Inflammatory macrophage treated with lipopolysaccharide for 1 hour (primary cell): ENCODE measurements at regions not wholly inside any gene's neighbourhood (a gene's known extent, or its start where the extent isn't known, plus 50 kb on each side); places are given as distances from the start of the nearest gene placed in this dataset.
A peak's percentile ranks its signal among the peaks of the same experiment; 100 is the strongest.

Experiments
- DNase-seq, 2 donors: peaks; one replicate each; pipeline ENCODE4 v3.0.0-alpha.2; 2020 to 2022

- no peak for DNase-seq
Measured at GRCh38 chr18:72342933-72343332, 201.2 kb downstream of the CBLN2 start.

GRCh38 chr18:72339976-72340375, 204.2 kb downstream of the CBLN2 start:
- no peak for DNase-seq

GRCh38 chr18:72336786-72337185, 207.4 kb downstream of the CBLN2 start:
- DNase-seq = no peak

GRCh38 chr18:72329533-72329932, 214.6 kb downstream of the CBLN2 start:
- no peak for DNase-seq

GRCh38 chr18:72325307-72325706, 218.8 kb downstream of the CBLN2 start:
- DNase-seq = no peak

- DNase-seq = no peak
Measured at GRCh38 chr18:72324677-72325076, 219.5 kb downstream of the CBLN2 start.

- DNase-seq = no peak
Measured at GRCh38 chr18:72316497-72316896, 227.6 kb downstream of the CBLN2 start.

GRCh38 chr18:72283148-72283925, 260.8 kb downstream of the CBLN2 start:
- no peak for DNase-seq

- no peak for DNase-seq
Measured at GRCh38 chr18:72273025-72273424, 271.1 kb downstream of the CBLN2 start.

- DNase-seq = no peak
Measured at GRCh38 chr18:72261590-72261989, 282.6 kb downstream of the CBLN2 start.

- no peak for DNase-seq
Measured at GRCh38 chr18:72246076-72246475, 298.1 kb downstream of the CBLN2 start.

- no peak for DNase-seq
Measured at GRCh38 chr18:72235422-72235821, 308.7 kb downstream of the CBLN2 start.

GRCh38 chr18:72233106-72233505, 311.0 kb downstream of the CBLN2 start:
- no peak for DNase-seq

GRCh38 chr18:72232644-72233043, 311.5 kb downstream of the CBLN2 start:
- DNase-seq = no peak

- no peak for DNase-seq
Measured at GRCh38 chr18:72225958-72226357, 318.2 kb downstream of the CBLN2 start.

GRCh38 chr18:72223733-72224132, 320.4 kb downstream of the CBLN2 start:
- DNase-seq = no peak

GRCh38 chr18:72208920-72209676, 335.0 kb downstream of the CBLN2 start:
- DNase-seq = no peak

GRCh38 chr18:72207280-72207679, 336.9 kb downstream of the CBLN2 start:
- no peak for DNase-seq

GRCh38 chr18:72206814-72207213, 337.3 kb downstream of the CBLN2 start:
- DNase-seq = no peak

- DNase-seq = no peak
Measured at GRCh38 chr18:72201032-72201431, 343.1 kb downstream of the CBLN2 start.

GRCh38 chr18:72197591-72197990, 346.6 kb downstream of the CBLN2 start:
- DNase-seq = no peak

- no peak for DNase-seq
Measured at GRCh38 chr18:72194072-72194471, 350.1 kb downstream of the CBLN2 start.

GRCh38 chr18:72187956-72188355, 356.2 kb downstream of the CBLN2 start:
- no peak for DNase-seq

- peak; percentile 1 to 22 for DNase-seq
Measured at GRCh38 chr18:72181241-72181764, 362.8 kb downstream of the CBLN2 start.
